Activated CD4-positive, alpha-beta T cell treated with anti-CD3 and anti-CD28 coated beads, Interleukin-2, amount 10 ng/mL, durations not matched to agents 24 days and 14 days (primary cell): ENCODE measurements at regions not wholly inside any gene's neighbourhood (a gene's known extent, or its start where the extent isn't known, plus 50 kb on each side); places are given as distances from the start of the nearest gene placed in this dataset.

Source experiments
- DNase-seq: peaks from one replicate; pipeline ENCODE4 v3.0.0; 2022
- H3K27ac Mint-ChIP-seq: one replicate; pipeline ENCODE4 v1.8.0; 2022; ENCODE audit warnings: mild to moderate bottlenecking, mixed read lengths
- H3K27me3 Mint-ChIP-seq: one replicate; pipeline ENCODE4 v1.8.0; 2022; ENCODE audit warnings: mixed read lengths
- H3K36me3 Mint-ChIP-seq: one replicate; pipeline ENCODE4 v1.8.0; 2022; ENCODE audit warnings: low read depth, mild to moderate bottlenecking, mixed read lengths
- H3K4me1 Mint-ChIP-seq: one replicate; pipeline ENCODE4 v1.8.0; 2021; ENCODE audit warnings: mixed read lengths
- H3K4me3 Mint-ChIP-seq: one replicate; pipeline ENCODE4 v1.8.0; 2022; ENCODE audit warnings: mild to moderate bottlenecking, moderate library complexity, mixed read lengths
- H3K9me3 Mint-ChIP-seq: one replicate; pipeline ENCODE4 v1.8.0; 2021; ENCODE audit warnings: mixed read lengths
- intact Hi-C: fragments of 100-400 bp; cut with micrococcal nuclease; formaldehyde crosslinking; loops from one replicate; pipeline ENCODE4 v1.15.1; 2023

GRCh38 chr12:89994911-89995310 lies 286.3 kb upstream of the ATP2B1 start:
- peaks cover 4% of the 10 kb centered on the region for H3K9me3 Mint-ChIP-seq
- H3K4me1 Mint-ChIP-seq = peaks cover 2% of the 10 kb centered on the region

GRCh38 chr12:89993632-89994031 lies 285.0 kb upstream of the ATP2B1 start:
- no peaks in the 10 kb centered on the region for H3K36me3 Mint-ChIP-seq
- no peak for DNase-seq
- H3K4me3 Mint-ChIP-seq = no peak overlapping the region
- H3K27me3 Mint-ChIP-seq = peaks cover 3% of the 10 kb centered on the region
- intact Hi-C loops = no loop called here
- peaks cover 4% of the 10 kb centered on the region for H3K9me3 Mint-ChIP-seq
- no peak overlapping the region for H3K27ac Mint-ChIP-seq
- H3K4me1 Mint-ChIP-seq = no peaks in the 10 kb centered on the region

More at GRCh38 chr12:89994911-89995310, 286.3 kb upstream of the ATP2B1 start:
- H3K27me3 Mint-ChIP-seq = peaks cover 3% of the 10 kb centered on the region
- no peak for DNase-seq
- intact Hi-C loops = no loop called here
- H3K4me3 Mint-ChIP-seq = no peak overlapping the region
- no peak overlapping the region for H3K27ac Mint-ChIP-seq
- H3K36me3 Mint-ChIP-seq = no peaks in the 10 kb centered on the region

- DNase-seq = no peak
- no peaks in the 10 kb centered on the region for H3K4me1 Mint-ChIP-seq
- no peaks in the 10 kb centered on the region for H3K36me3 Mint-ChIP-seq
- peaks cover 4% of the 10 kb centered on the region for H3K9me3 Mint-ChIP-seq
- no peak overlapping the region for H3K27ac Mint-ChIP-seq
- H3K27me3 Mint-ChIP-seq = peaks cover 5% of the 10 kb centered on the region
- intact Hi-C loops = no loop called here
- H3K4me3 Mint-ChIP-seq = no peak overlapping the region
Observed at GRCh38 chr12:89992668-89993451, 284.2 kb upstream of the ATP2B1 start.

GRCh38 chr12:89991807-89992590 lies 283.4 kb upstream of the ATP2B1 start:
- no peak for DNase-seq
- Mint-ChIP-seq H3K4me1 (no peaks in the 10 kb centered on the region), H3K27ac (no peak overlapping the region), H3K9me3 (peaks cover 4% of the 10 kb centered on the region), H3K27me3 (peaks cover 5% of the 10 kb centered on the region), H3K4me3 (no peak overlapping the region), H3K36me3 (no peaks in the 10 kb centered on the region)
- intact Hi-C loops = no loop called here

- H3K36me3 Mint-ChIP-seq = no peaks in the 10 kb centered on the region
- no peak for DNase-seq
- H3K4me1 Mint-ChIP-seq = no peaks in the 10 kb centered on the region
- intact Hi-C loops = no loop called here
- no peak overlapping the region for H3K27ac Mint-ChIP-seq
- H3K4me3 Mint-ChIP-seq = no peak overlapping the region
- H3K9me3 Mint-ChIP-seq = peaks cover 4% of the 10 kb centered on the region
- peaks cover 1% of the 10 kb centered on the region for H3K27me3 Mint-ChIP-seq
Observed at GRCh38 chr12:89988188-89988915, 279.7 kb upstream of the ATP2B1 start.

GRCh38 chr12:89985935-89986334 lies 277.3 kb upstream of the ATP2B1 start:
- no peaks in the 10 kb centered on the region for H3K36me3 Mint-ChIP-seq
- peaks cover 1% of the 10 kb centered on the region for H3K27me3 Mint-ChIP-seq
- H3K27ac Mint-ChIP-seq = no peak overlapping the region
- H3K9me3 Mint-ChIP-seq = no peaks in the 10 kb centered on the region
- H3K4me3 Mint-ChIP-seq = no peak overlapping the region
- intact Hi-C loops = no loop called here
- H3K4me1 Mint-ChIP-seq = no peaks in the 10 kb centered on the region
- no peak for DNase-seq

- Mint-ChIP-seq H3K36me3 (no peaks in the 10 kb centered on the region), H3K4me1 (no peaks in the 10 kb centered on the region), H3K9me3 (no peaks in the 10 kb centered on the region), H3K27ac (no peak overlapping the region), H3K27me3 (peaks cover 1% of the 10 kb centered on the region), H3K4me3 (no peak overlapping the region)
- no peak for DNase-seq
- intact Hi-C loops = no loop called here
Observed at GRCh38 chr12:89984846-89985245, 276.2 kb upstream of the ATP2B1 start.

- DNase-seq = no peak
- intact Hi-C loops = no loop called here
- H3K27me3 Mint-ChIP-seq = peaks cover 1% of the 10 kb centered on the region
Observed at GRCh38 chr12:89983622-89984021, 275.0 kb upstream of the ATP2B1 start.

GRCh38 chr12:89980236-89980635 lies 271.6 kb upstream of the ATP2B1 start:
- no peak overlapping the region for H3K27ac Mint-ChIP-seq
- H3K4me1 Mint-ChIP-seq = peaks cover 3% of the 10 kb centered on the region
- no peak overlapping the region for H3K4me3 Mint-ChIP-seq
- no peaks in the 10 kb centered on the region for H3K27me3 Mint-ChIP-seq
- H3K9me3 Mint-ChIP-seq = peaks cover 3% of the 10 kb centered on the region
- intact Hi-C loops = no loop called here
- no peaks in the 10 kb centered on the region for H3K36me3 Mint-ChIP-seq
- DNase-seq = no peak

More at GRCh38 chr12:89983622-89984021, 275.0 kb upstream of the ATP2B1 start:
- no peaks in the 10 kb centered on the region for H3K9me3 Mint-ChIP-seq
- no peak overlapping the region for H3K4me3 Mint-ChIP-seq
- no peaks in the 10 kb centered on the region for H3K4me1 Mint-ChIP-seq
- no peak overlapping the region for H3K27ac Mint-ChIP-seq
- no peaks in the 10 kb centered on the region for H3K36me3 Mint-ChIP-seq

GRCh38 chr12:89977405-89978085 lies 268.9 kb upstream of the ATP2B1 start:
- Mint-ChIP-seq H3K4me3 (no peak overlapping the region), H3K36me3 (no peaks in the 10 kb centered on the region), H3K4me1 (peaks cover 3% of the 10 kb centered on the region), H3K27ac (no peak overlapping the region), H3K9me3 (peaks cover 4% of the 10 kb centered on the region), H3K27me3 (no peaks in the 10 kb centered on the region)
- intact Hi-C loops = no loop called here
- DNase-seq = no peak

GRCh38 chr12:89976866-89977265 lies 268.2 kb upstream of the ATP2B1 start:
- intact Hi-C loops = no loop called here
- Mint-ChIP-seq H3K27ac (no peak overlapping the region), H3K27me3 (no peaks in the 10 kb centered on the region), H3K9me3 (peaks cover 4% of the 10 kb centered on the region), H3K36me3 (no peaks in the 10 kb centered on the region), H3K4me3 (no peak overlapping the region), H3K4me1 (peaks cover 3% of the 10 kb centered on the region)
- DNase-seq = no peak

- no peak for DNase-seq
- intact Hi-C loops = no loop called here
- H3K36me3 Mint-ChIP-seq = no peaks in the 10 kb centered on the region
- peaks cover 3% of the 10 kb centered on the region for H3K27me3 Mint-ChIP-seq
- no peak overlapping the region for H3K4me3 Mint-ChIP-seq
- peaks cover 3% of the 10 kb centered on the region for H3K4me1 Mint-ChIP-seq
- H3K9me3 Mint-ChIP-seq = peaks cover 8% of the 10 kb centered on the region
- no peak overlapping the region for H3K27ac Mint-ChIP-seq
Observed at GRCh38 chr12:89975574-89975973, 266.9 kb upstream of the ATP2B1 start.

GRCh38 chr12:89971880-89972279 lies 263.2 kb upstream of the ATP2B1 start:
- H3K4me1 Mint-ChIP-seq = peaks cover 3% of the 10 kb centered on the region
- no peak overlapping the region for H3K4me3 Mint-ChIP-seq
- intact Hi-C loops = no loop called here
- no peak for DNase-seq
- H3K27ac Mint-ChIP-seq = no peak overlapping the region
- H3K27me3 Mint-ChIP-seq = peaks cover 6% of the 10 kb centered on the region
- H3K36me3 Mint-ChIP-seq = no peaks in the 10 kb centered on the region
- peaks cover 8% of the 10 kb centered on the region for H3K9me3 Mint-ChIP-seq
